WTC11 (cell line): ENCODE measurements at regions not wholly inside any gene's neighbourhood (a gene's known extent, or its start where the extent isn't known, plus 50 kb on each side); places are given as distances from the start of the nearest gene placed in this dataset.

ENCODE experiments used
- ATAC-seq: fragments of 200-7000 bp; cut with Tn5 transposase; 2 replicates; pipeline ENCODE4 v1.10.0; 2021; ENCODE audit warnings: mild to moderate bottlenecking, moderate library complexity
- CTCF ChIA-PET: fragments of 300-600 bp; sonication (Branson Sonifier 250); formaldehyde crosslinking; loops from one replicate; lab custom pipeline; 2021; ENCODE audit warnings: antibody characterized with exemption; lab: Charles Lee
- POLR2A ChIA-PET: fragments of 350-600 bp; sonication (Branson Sonifier 250); formaldehyde crosslinking; loops from one replicate; lab custom pipeline; 2021; ENCODE audit warnings: antibody characterized with exemption; lab: Charles Lee
- DNase-seq: peaks from one replicate; pipeline ENCODE4 v3.0.0; 2021; ENCODE audit warnings: low spot score
- H3K27ac Mint-ChIP-seq: 2 replicates; pipeline ENCODE4 v1.8.0; 2021; ENCODE audit warnings: mixed read lengths
- H3K27me3 Mint-ChIP-seq: 2 replicates; pipeline ENCODE4 v1.8.0; 2021; ENCODE audit warnings: low read depth, mild to moderate bottlenecking, moderate library complexity, mixed read lengths
- H3K36me3 Mint-ChIP-seq: 2 replicates; pipeline ENCODE4 v1.8.0; 2021; ENCODE audit warnings: mixed read lengths
- H3K4me1 Mint-ChIP-seq: 2 replicates; pipeline ENCODE4 v1.8.0; 2022; ENCODE audit warnings: mixed read lengths
- H3K4me3 Mint-ChIP-seq: 2 replicates; pipeline ENCODE4 v1.8.0; 2021; ENCODE audit warnings: mild to moderate bottlenecking, moderate library complexity, mixed read lengths
- H3K9me3 Mint-ChIP-seq: 2 replicates; pipeline ENCODE4 v1.8.0; 2021; ENCODE audit warnings: mixed read lengths
- ELF4 ChIP-seq: sonication (generic); formaldehyde crosslinking; IDR thresholded peaks from 2 replicates; pipeline ENCODE4 v1.8.1; 2022; ENCODE audit warnings: low read depth, mild to moderate bottlenecking, moderate library complexity, missing genetic modification reagents
- FOXP1 ChIP-seq: sonication (generic); formaldehyde crosslinking; IDR thresholded peaks from 2 replicates; pipeline ENCODE4 v1.8.0; 2022; ENCODE audit warnings: missing genetic modification reagents, mild to moderate bottlenecking, moderate library complexity, borderline replicate concordance
- GABPB1 ChIP-seq: sonication (generic); formaldehyde crosslinking; IDR thresholded peaks from 2 replicates; pipeline ENCODE4 v1.8.1; 2023; ENCODE audit warnings: mild to moderate bottlenecking, missing genetic modification reagents
- JAZF1 ChIP-seq: fragments of 250-450 bp; sonication (Bioruptor Pico); IDR thresholded peaks from 2 replicates; pipeline ENCODE4 v1.9.0; 2021; ENCODE audit warnings: moderate library complexity, mild to moderate bottlenecking, inconsistent platforms
- MXD4 ChIP-seq: fragments of 250-450 bp; sonication (Bioruptor Pico); IDR thresholded peaks from 2 replicates; pipeline ENCODE4 v1.8.0; 2021; ENCODE audit warnings: mild to moderate bottlenecking, moderate library complexity, borderline replicate concordance
- MYBL2 ChIP-seq: sonication (generic); formaldehyde crosslinking; IDR thresholded peaks from 2 replicates; pipeline ENCODE4 v1.8.1; 2023; ENCODE audit warnings: mild to moderate bottlenecking, moderate library complexity, missing genetic modification reagents
- SMAD4 ChIP-seq: sonication (generic); formaldehyde crosslinking; IDR thresholded peaks from 2 replicates; pipeline ENCODE4 v1.8.0; 2022; ENCODE audit warnings: mild to moderate bottlenecking, missing genetic modification reagents
- TEAD4 ChIP-seq: sonication (generic); formaldehyde crosslinking; IDR thresholded peaks from 2 replicates; pipeline ENCODE4 v1.8.0; 2022; ENCODE audit warnings: mild to moderate bottlenecking, missing genetic modification reagents
- ZNF138 ChIP-seq: sonication (generic); formaldehyde crosslinking; conservative IDR thresholded peaks from 2 replicates; pipeline ENCODE4 v1.8.1; 2022; ENCODE audit warnings: mild to moderate bottlenecking, moderate library complexity, missing genetic modification reagents
- ZNF263 ChIP-seq: sonication (generic); formaldehyde crosslinking; IDR thresholded peaks from 2 replicates; pipeline ENCODE4 v1.8.1; 2022; ENCODE audit warnings: low read depth, mild to moderate bottlenecking, moderate library complexity, missing genetic modification reagents
- ZNF317 ChIP-seq: sonication (generic); formaldehyde crosslinking; IDR thresholded peaks from 2 replicates; pipeline ENCODE4 v1.8.1; 2023; ENCODE audit warnings: low read depth, mild to moderate bottlenecking, moderate library complexity, missing genetic modification reagents, borderline replicate concordance
- ZNF671 ChIP-seq: fragments of 250-450 bp; sonication (Bioruptor Pico); IDR thresholded peaks from 2 replicates; pipeline ENCODE4 v1.8.0; 2021; ENCODE audit warnings: mild to moderate bottlenecking
- TF ChIP-seq, protein P1 (sequence below): fragments of 250-450 bp; sonication (Bioruptor Pico); IDR thresholded peaks from 2 replicates; pipeline ENCODE4 v1.9.0; 2021; ENCODE audit warnings: mild to moderate bottlenecking
- TF ChIP-seq, protein P2 (sequence below): sonication (generic); formaldehyde crosslinking; IDR thresholded peaks from 2 replicates; pipeline ENCODE4 v1.8.1; 2022; ENCODE audit warnings: mild to moderate bottlenecking, moderate library complexity, missing genetic modification reagents
- TF ChIP-seq, protein P3 (sequence below): sonication (generic); formaldehyde crosslinking; IDR thresholded peaks from 2 replicates; pipeline ENCODE4 v1.8.1; 2022; ENCODE audit warnings: low read depth, missing genetic modification reagents, borderline replicate concordance
- TF ChIP-seq, protein P4 (sequence below): sonication (generic); formaldehyde crosslinking; IDR thresholded peaks from 2 replicates; pipeline ENCODE4 v1.8.1; 2022; ENCODE audit warnings: missing genetic modification reagents, borderline replicate concordance
- TF ChIP-seq, protein P5 (sequence below): sonication (generic); formaldehyde crosslinking; IDR thresholded peaks from 2 replicates; pipeline ENCODE4 v1.8.1; 2023; ENCODE audit warnings: mild to moderate bottlenecking, missing genetic modification reagents, borderline replicate concordance
- TF ChIP-seq, protein P6 (sequence below): sonication (generic); formaldehyde crosslinking; IDR thresholded peaks from 2 replicates; pipeline ENCODE4 v1.8.1; 2023; ENCODE audit warnings: mild to moderate bottlenecking, missing genetic modification reagents, moderate library complexity
- TF ChIP-seq, protein P7 (sequence below): sonication (generic); formaldehyde crosslinking; IDR thresholded peaks from 2 replicates; pipeline ENCODE4 v1.8.0; 2023; ENCODE audit warnings: mild to moderate bottlenecking, missing genetic modification reagents

DNA sequence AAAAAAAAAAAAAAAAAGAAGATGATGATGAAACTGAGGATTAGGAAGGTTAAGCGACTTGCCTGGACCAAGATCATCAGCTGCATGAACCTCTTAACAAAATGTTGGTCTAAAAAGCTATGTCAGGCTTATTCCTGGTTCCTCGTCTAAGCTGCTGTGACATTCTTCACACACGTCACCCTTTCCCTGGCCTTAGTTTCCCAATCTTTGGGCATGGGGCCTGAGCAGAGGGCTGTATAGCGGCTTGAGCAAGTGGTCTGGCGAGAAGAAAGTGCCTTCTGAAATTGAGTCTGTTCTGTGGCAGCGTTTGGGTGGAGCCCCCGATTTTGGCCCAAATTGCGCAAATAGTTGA lies 58.7 kb upstream of the CCND2 start:
- Mint-ChIP-seq H3K9me3 (0 out of 2 replicates have a peak, but pooled peaks cover 2% of the 10 kb centered on the region), H3K4me1 (peaks cover 8% of the 10 kb centered on the region), H3K27me3 (peaks cover 3% of the 10 kb centered on the region; the same call in 1 of the 2 replicates), H3K36me3 (no peaks in the 10 kb centered on the region), H3K4me3 (no peak overlapping the region), H3K27ac (no peak overlapping the region)
- ChIA-PET POLR2A (interaction anchor here (0.6 to 0.7 kb wide), 2 partner anchors 54 to 76 kb away, joined by 6 read pairs; no protein-coding TSS in a partner anchor), CTCF (interaction anchor here (1.6 to 2.3 kb wide), 3 partner anchors 11 to 62 kb away, joined by 4 to 10 read pairs (median 5); no protein-coding TSS in a partner anchor)
- TF ChIP-seq, protein P1, sequence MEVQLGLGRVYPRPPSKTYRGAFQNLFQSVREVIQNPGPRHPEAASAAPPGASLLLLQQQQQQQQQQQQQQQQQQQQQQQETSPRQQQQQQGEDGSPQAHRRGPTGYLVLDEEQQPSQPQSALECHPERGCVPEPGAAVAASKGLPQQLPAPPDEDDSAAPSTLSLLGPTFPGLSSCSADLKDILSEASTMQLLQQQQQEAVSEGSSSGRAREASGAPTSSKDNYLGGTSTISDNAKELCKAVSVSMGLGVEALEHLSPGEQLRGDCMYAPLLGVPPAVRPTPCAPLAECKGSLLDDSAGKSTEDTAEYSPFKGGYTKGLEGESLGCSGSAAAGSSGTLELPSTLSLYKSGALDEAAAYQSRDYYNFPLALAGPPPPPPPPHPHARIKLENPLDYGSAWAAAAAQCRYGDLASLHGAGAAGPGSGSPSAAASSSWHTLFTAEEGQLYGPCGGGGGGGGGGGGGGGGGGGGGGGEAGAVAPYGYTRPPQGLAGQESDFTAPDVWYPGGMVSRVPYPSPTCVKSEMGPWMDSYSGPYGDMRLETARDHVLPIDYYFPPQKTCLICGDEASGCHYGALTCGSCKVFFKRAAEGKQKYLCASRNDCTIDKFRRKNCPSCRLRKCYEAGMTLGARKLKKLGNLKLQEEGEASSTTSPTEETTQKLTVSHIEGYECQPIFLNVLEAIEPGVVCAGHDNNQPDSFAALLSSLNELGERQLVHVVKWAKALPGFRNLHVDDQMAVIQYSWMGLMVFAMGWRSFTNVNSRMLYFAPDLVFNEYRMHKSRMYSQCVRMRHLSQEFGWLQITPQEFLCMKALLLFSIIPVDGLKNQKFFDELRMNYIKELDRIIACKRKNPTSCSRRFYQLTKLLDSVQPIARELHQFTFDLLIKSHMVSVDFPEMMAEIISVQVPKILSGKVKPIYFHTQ: no peak
- TF ChIP-seq FOXP1 (CRISPR knock-in tag) (no peak), MXD4 (CRISPR knock-in tag) (no peak), ELF4 (CRISPR knock-in tag) (no peak), ZNF317 (CRISPR knock-in tag) (no peak), GABPB1 (CRISPR knock-in tag) (no peak), ZNF671 (CRISPR knock-in tag) (no peak)
- TF ChIP-seq, protein P2, sequence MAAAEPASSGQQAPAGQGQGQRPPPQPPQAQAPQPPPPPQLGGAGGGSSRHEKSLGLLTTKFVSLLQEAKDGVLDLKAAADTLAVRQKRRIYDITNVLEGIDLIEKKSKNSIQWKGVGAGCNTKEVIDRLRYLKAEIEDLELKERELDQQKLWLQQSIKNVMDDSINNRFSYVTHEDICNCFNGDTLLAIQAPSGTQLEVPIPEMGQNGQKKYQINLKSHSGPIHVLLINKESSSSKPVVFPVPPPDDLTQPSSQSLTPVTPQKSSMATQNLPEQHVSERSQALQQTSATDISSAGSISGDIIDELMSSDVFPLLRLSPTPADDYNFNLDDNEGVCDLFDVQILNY: no peak
- TF ChIP-seq, protein P3, sequence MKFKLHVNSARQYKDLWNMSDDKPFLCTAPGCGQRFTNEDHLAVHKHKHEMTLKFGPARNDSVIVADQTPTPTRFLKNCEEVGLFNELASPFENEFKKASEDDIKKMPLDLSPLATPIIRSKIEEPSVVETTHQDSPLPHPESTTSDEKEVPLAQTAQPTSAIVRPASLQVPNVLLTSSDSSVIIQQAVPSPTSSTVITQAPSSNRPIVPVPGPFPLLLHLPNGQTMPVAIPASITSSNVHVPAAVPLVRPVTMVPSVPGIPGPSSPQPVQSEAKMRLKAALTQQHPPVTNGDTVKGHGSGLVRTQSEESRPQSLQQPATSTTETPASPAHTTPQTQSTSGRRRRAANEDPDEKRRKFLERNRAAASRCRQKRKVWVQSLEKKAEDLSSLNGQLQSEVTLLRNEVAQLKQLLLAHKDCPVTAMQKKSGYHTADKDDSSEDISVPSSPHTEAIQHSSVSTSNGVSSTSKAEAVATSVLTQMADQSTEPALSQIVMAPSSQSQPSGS (CRISPR knock-in tag): no peak
- DNase-seq (no peak), ATAC-seq (no peak)

DNA sequence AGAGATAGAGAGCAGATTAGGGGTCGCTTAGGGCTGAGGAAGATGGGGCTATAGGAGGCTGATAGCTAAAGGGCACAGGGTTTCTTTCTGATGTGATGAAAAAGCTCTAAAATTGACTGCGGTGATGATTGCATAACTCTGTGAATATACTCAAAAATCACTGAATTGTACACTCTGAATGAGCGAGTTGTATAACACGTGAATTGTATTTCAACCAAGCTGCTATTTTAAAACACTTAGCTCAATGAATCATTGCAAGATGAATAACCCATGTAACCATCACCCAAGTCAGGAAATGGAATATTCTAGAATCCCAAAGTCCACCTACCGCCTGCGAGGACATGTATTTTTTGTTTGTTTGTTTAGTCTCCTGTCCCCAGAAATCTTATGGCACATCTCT lies 60.1 kb upstream of the CCND2 start:
- DNase-seq (no peak), ATAC-seq (no peak)
- Mint-ChIP-seq H3K27ac (no peak overlapping the region), H3K27me3 (peaks cover 3% of the 10 kb centered on the region; the same call in 1 of the 2 replicates), H3K4me1 (no peaks in the 10 kb centered on the region), H3K36me3 (no peaks in the 10 kb centered on the region), H3K9me3 (no peaks in the 10 kb centered on the region), H3K4me3 (no peak overlapping the region)
- ChIA-PET POLR2A (no interaction called here), CTCF (interaction anchor here (1.2 kb wide), 1 partner anchor 15 kb away, joined by 3 read pairs; no protein-coding TSS in a partner anchor)
- TF ChIP-seq, protein P4, sequence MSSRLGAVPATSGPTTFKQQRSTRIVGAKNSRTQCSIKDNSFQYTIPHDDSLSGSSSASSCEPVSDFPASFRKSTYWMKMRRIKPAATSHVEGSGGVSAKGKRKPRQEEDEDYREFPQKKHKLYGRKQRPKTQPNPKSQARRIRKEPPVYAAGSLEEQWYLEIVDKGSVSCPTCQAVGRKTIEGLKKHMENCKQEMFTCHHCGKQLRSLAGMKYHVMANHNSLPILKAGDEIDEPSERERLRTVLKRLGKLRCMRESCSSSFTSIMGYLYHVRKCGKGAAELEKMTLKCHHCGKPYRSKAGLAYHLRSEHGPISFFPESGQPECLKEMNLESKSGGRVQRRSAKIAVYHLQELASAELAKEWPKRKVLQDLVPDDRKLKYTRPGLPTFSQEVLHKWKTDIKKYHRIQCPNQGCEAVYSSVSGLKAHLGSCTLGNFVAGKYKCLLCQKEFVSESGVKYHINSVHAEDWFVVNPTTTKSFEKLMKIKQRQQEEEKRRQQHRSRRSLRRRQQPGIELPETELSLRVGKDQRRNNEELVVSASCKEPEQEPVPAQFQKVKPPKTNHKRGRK (CRISPR knock-in tag): no peak
- TF ChIP-seq SMAD4 (CRISPR knock-in tag): no peak
- TF ChIP-seq, protein P5, sequence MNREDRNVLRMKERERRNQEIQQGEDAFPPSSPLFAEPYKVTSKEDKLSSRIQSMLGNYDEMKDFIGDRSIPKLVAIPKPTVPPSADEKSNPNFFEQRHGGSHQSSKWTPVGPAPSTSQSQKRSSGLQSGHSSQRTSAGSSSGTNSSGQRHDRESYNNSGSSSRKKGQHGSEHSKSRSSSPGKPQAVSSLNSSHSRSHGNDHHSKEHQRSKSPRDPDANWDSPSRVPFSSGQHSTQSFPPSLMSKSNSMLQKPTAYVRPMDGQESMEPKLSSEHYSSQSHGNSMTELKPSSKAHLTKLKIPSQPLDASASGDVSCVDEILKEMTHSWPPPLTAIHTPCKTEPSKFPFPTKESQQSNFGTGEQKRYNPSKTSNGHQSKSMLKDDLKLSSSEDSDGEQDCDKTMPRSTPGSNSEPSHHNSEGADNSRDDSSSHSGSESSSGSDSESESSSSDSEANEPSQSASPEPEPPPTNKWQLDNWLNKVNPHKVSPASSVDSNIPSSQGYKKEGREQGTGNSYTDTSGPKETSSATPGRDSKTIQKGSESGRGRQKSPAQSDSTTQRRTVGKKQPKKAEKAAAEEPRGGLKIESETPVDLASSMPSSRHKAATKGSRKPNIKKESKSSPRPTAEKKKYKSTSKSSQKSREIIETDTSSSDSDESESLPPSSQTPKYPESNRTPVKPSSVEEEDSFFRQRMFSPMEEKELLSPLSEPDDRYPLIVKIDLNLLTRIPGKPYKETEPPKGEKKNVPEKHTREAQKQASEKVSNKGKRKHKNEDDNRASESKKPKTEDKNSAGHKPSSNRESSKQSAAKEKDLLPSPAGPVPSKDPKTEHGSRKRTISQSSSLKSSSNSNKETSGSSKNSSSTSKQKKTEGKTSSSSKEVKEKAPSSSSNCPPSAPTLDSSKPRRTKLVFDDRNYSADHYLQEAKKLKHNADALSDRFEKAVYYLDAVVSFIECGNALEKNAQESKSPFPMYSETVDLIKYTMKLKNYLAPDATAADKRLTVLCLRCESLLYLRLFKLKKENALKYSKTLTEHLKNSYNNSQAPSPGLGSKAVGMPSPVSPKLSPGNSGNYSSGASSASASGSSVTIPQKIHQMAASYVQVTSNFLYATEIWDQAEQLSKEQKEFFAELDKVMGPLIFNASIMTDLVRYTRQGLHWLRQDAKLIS (CRISPR knock-in tag): no peak
- no peak for TF ChIP-seq ZNF263
- TF ChIP-seq ZNF138 (CRISPR knock-in tag): no peak
- TF ChIP-seq, protein P6, sequence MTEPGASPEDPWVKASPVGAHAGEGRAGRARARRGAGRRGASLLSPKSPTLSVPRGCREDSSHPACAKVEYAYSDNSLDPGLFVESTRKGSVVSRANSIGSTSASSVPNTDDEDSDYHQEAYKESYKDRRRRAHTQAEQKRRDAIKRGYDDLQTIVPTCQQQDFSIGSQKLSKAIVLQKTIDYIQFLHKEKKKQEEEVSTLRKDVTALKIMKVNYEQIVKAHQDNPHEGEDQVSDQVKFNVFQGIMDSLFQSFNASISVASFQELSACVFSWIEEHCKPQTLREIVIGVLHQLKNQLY (CRISPR knock-in tag): no peak
- TF ChIP-seq MYBL2: no peak
- TF ChIP-seq, protein P3 (CRISPR knock-in tag): no peak
- no peak for TF ChIP-seq JAZF1
- TF ChIP-seq, protein P7, sequence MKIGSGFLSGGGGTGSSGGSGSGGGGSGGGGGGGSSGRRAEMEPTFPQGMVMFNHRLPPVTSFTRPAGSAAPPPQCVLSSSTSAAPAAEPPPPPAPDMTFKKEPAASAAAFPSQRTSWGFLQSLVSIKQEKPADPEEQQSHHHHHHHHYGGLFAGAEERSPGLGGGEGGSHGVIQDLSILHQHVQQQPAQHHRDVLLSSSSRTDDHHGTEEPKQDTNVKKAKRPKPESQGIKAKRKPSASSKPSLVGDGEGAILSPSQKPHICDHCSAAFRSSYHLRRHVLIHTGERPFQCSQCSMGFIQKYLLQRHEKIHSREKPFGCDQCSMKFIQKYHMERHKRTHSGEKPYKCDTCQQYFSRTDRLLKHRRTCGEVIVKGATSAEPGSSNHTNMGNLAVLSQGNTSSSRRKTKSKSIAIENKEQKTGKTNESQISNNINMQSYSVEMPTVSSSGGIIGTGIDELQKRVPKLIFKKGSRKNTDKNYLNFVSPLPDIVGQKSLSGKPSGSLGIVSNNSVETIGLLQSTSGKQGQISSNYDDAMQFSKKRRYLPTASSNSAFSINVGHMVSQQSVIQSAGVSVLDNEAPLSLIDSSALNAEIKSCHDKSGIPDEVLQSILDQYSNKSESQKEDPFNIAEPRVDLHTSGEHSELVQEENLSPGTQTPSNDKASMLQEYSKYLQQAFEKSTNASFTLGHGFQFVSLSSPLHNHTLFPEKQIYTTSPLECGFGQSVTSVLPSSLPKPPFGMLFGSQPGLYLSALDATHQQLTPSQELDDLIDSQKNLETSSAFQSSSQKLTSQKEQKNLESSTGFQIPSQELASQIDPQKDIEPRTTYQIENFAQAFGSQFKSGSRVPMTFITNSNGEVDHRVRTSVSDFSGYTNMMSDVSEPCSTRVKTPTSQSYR: no peak
- no peak for TF ChIP-seq TEAD4 (CRISPR knock-in tag)
